ENCODE measurements at regions not wholly inside any gene's neighbourhood (a gene's known extent, or its start where the extent isn't known, plus 50 kb on each side); places are given as distances from the start of the nearest gene placed in this dataset.

DNA sequence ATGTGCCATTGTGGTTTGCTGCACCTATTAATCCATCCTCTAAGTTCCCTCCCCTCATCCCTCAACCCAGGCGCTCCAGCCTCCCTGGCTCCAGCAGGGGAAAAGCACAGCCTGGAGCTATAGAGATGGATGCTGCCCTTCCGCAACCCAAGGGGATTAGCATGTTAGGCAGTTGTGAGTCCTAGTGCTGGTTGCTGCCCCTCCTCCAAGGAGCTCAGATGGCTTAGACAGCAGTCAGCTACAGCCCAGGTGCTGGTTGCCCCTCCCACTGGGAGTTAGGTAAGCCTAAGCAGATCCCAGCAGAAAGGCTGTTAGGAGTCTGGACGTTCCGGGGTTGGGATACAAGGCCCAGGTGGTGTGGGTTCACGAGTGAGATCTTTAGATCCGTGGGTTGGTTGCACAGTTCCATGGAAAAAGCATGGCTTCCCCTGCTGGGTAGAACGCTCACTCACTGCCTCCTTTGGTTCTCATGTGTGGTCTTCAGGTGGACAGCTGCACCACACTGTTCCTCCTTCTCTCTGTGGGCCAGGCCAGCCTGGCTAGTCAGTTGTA lies 446.1 kb downstream of the ZNF804A start:
- H3K9ac ChIP-seq (ENCODE audit: extremely low read depth, insufficient read length, low read length) = no peak overlapping the region
- no peak overlapping the region for H3K27ac Mint-ChIP-seq
- no peaks in the 10 kb centered on the region for H3K79me2 ChIP-seq (ENCODE audit: insufficient read depth, low read length)
- H3K4me3 Mint-ChIP-seq = no peak overlapping the region
- H3K9me3 ChIP-seq (ENCODE audit: control insufficient read depth, low read depth, low read length) = no peaks in the 10 kb centered on the region
- no peaks in the 10 kb centered on the region for H3K23me2 ChIP-seq (ENCODE audit: insufficient read length, low read depth, low read length, poor library complexity, severe bottlenecking)
- H2AK5ac ChIP-seq (ENCODE audit: insufficient read length, low read length) = no peak overlapping the region
- no peak overlapping the region for H3K14ac ChIP-seq (ENCODE audit: insufficient read depth, low read length)
- no peak for DNase-seq
- no peaks in the 10 kb centered on the region for H3K4me1 Mint-ChIP-seq
- no peak overlapping the region for H4K91ac ChIP-seq (ENCODE audit: insufficient read length, low read depth, low read length)
- peaks cover 0 to 22% (median 11%) of the 10 kb centered on the region in 3 experiments; a peak in 6 of 7 replicates for H3K36me3 Mint-ChIP-seq (ENCODE audit: insufficient read depth in 1 of 3, low read depth in 3 of 3)
- no peak overlapping the region for H2BK15ac ChIP-seq (ENCODE audit: low read depth, low read length)
- H3K27me3 Mint-ChIP-seq (ENCODE audit: low read depth) = no peaks in the 10 kb centered on the region
- H3T11ph ChIP-seq (ENCODE audit: low read length) = no peak overlapping the region
- H4K8ac ChIP-seq (replicated peaks; ENCODE audit: insufficient read length, low read depth, low read length) = no peak overlapping the region
- H2AFZ ChIP-seq (ENCODE audit: low read length) = no peak overlapping the region
- WGBS (ENCODE audit: extremely low coverage, insufficient read length, low lambda C conversion rate) = no CpG with 5 or more reads among the region's 7 CpGs
- no peak overlapping the region for H2BK5ac ChIP-seq (ENCODE audit: insufficient read length, low read length)
- peaks cover 17 to 26% of the 10 kb centered on the region in 2 experiments for H3K9me3 Mint-ChIP-seq
- H2BK120ac ChIP-seq (ENCODE audit: low read depth, low read length, poor library complexity, severe bottlenecking) = no peak overlapping the region
- no peaks in the 10 kb centered on the region for H3K4me1 ChIP-seq (ENCODE audit: insufficient read depth, low read length)
- no peak overlapping the region for H3K18ac ChIP-seq (ENCODE audit: insufficient read length, low read depth, low read length)
- H4K20me1 ChIP-seq (ENCODE audit: control insufficient read depth, insufficient read depth, insufficient read length) = no peaks in the 10 kb centered on the region
- H2BK12ac ChIP-seq (ENCODE audit: insufficient read length, low read depth, low read length) = no peak overlapping the region
- no peak overlapping the region for H3K4me2 ChIP-seq (ENCODE audit: insufficient read depth, insufficient read length, low read length)
- H3K4ac ChIP-seq (ENCODE audit: low read depth, low read length) = no peak overlapping the region
- no peak overlapping the region for H3K23ac ChIP-seq (ENCODE audit: insufficient read length, low read depth, low read length)
- no peak overlapping the region for H4K5ac ChIP-seq (ENCODE audit: insufficient read length, low read depth, low read length)
- H3K56ac ChIP-seq (ENCODE audit: insufficient read length, low read depth, low read length) = no peak overlapping the region
- TF ChIP-seq CTCF (conservative IDR thresholded peaks at IDR 0.05) = no peak
- H3K27ac ChIP-seq (ENCODE audit: insufficient read length, low read depth, low read length) = no peak overlapping the region
- no peaks in the 10 kb centered on the region for H3K27me3 ChIP-seq (ENCODE audit: insufficient read depth, low read length)
- no peak overlapping the region for H2BK20ac ChIP-seq (ENCODE audit: low read depth, low read length, poor library complexity, severe bottlenecking)
- H3K79me1 ChIP-seq (ENCODE audit: insufficient read depth, low read depth, low read length, poor library complexity, severe bottlenecking) = no peaks in the 10 kb centered on the region

Measured in H9 (cell line).